ENCODE measurements at regions not wholly inside any gene's neighbourhood (a gene's known extent, or its start where the extent isn't known, plus 50 kb on each side); places are given as distances from the start of the nearest gene placed in this dataset.
"Not testable (repeated sequence)": the region's sequence is repeated elsewhere in the genome, so short reads cannot be mapped to it uniquely, and the experiment has no call there.

GRCh38 chr15:81890496-81890895, 155.3 kb downstream of the MEX3B start:
- FAIRE-seq (no peak), DNase-seq (ENCODE audit: low read depth) (no peak)
- no peak for TF ChIP-seq CTCF (IDR thresholded peaks at IDR 0.05; ENCODE audit: insufficient read depth, low read length, severe bottlenecking)
- no peak overlapping the region for H3K4me3 ChIP-seq (ENCODE audit: low read depth, low read length)
- no peaks in the 10 kb centered on the region for H3K27me3 ChIP-seq (ENCODE audit: control insufficient read depth, insufficient read depth, low read length)
- no peaks in the 10 kb centered on the region for H3K36me3 ChIP-seq (ENCODE audit: control insufficient read depth, insufficient read depth, low read length)

- Histone ChIP-seq H3K27me3 (ENCODE audit: control insufficient read depth, insufficient read depth, low read length) (no peaks in the 10 kb centered on the region), H3K36me3 (ENCODE audit: control insufficient read depth, insufficient read depth, low read length) (no peaks in the 10 kb centered on the region), H3K4me3 (ENCODE audit: low read depth, low read length) (no peak overlapping the region)
- no peak for FAIRE-seq
- TF ChIP-seq CTCF (IDR thresholded peaks at IDR 0.05; ENCODE audit: insufficient read depth, low read length, severe bottlenecking), result no peak
- no peak for DNase-seq (ENCODE audit: low read depth)
These were observed 156.3 kb downstream of the MEX3B start for GRCh38 chr15:81889485-81889881.

- no peak for TF ChIP-seq CTCF (IDR thresholded peaks at IDR 0.05; ENCODE audit: insufficient read depth, low read length, severe bottlenecking)
- FAIRE-seq (no peak), DNase-seq (ENCODE audit: low read depth) (no peak)
- Histone ChIP-seq H3K4me3 (ENCODE audit: low read depth, low read length) (no peak overlapping the region), H3K36me3 (ENCODE audit: control insufficient read depth, insufficient read depth, low read length) (no peaks in the 10 kb centered on the region), H3K27me3 (ENCODE audit: control insufficient read depth, insufficient read depth, low read length) (no peaks in the 10 kb centered on the region)
These were observed 156.9 kb downstream of the MEX3B start for GRCh38 chr15:81888748-81889484.

- TF ChIP-seq CTCF (IDR thresholded peaks at IDR 0.05; ENCODE audit: insufficient read depth, low read length, severe bottlenecking), result no peak
- Histone ChIP-seq H3K27me3 (ENCODE audit: control insufficient read depth, insufficient read depth, low read length) (no peaks in the 10 kb centered on the region), H3K4me3 (ENCODE audit: low read depth, low read length) (no peak overlapping the region), H3K36me3 (ENCODE audit: control insufficient read depth, insufficient read depth, low read length) (no peaks in the 10 kb centered on the region)
- DNase-seq (ENCODE audit: low read depth) (peak; percentile 44), FAIRE-seq (no peak)
These were observed 157.9 kb downstream of the MEX3B start for GRCh38 chr15:81887912-81888311.

- DNase-seq (ENCODE audit: low read depth); H3K4me3 ChIP-seq (ENCODE audit: low read depth, low read length); H3K36me3 ChIP-seq (ENCODE audit: control insufficient read depth, insufficient read depth, low read length); FAIRE-seq; H3K27me3 ChIP-seq (ENCODE audit: control insufficient read depth, insufficient read depth, low read length): not testable (repeated sequence)
These were observed 158.6 kb downstream of the MEX3B start for GRCh38 chr15:81887188-81887587.

- Histone ChIP-seq H3K36me3 (ENCODE audit: control insufficient read depth, insufficient read depth, low read length) (no peaks in the 10 kb centered on the region), H3K4me3 (ENCODE audit: low read depth, low read length) (no peak overlapping the region), H3K27me3 (ENCODE audit: control insufficient read depth, insufficient read depth, low read length) (no peaks in the 10 kb centered on the region)
- TF ChIP-seq CTCF (IDR thresholded peaks at IDR 0.05; ENCODE audit: insufficient read depth, low read length, severe bottlenecking), result no peak
- DNase-seq (ENCODE audit: low read depth) (peak; percentile 40), FAIRE-seq (no peak)
These were observed 159.2 kb downstream of the MEX3B start for GRCh38 chr15:81886591-81886990.

All from bronchial epithelial cell (primary cell).